Vagina (tissue), 2 donors: ENCODE measurements at regions not wholly inside any gene's neighbourhood (a gene's known extent, or its start where the extent isn't known, plus 50 kb on each side); places are given as distances from the start of the nearest gene placed in this dataset.

ENCODE experiments used
- POLR2AphosphoS5 ChIP-seq, 2 donors: sonication (generic); formaldehyde crosslinking; IDR thresholded peaks; one replicate each; pipeline ENCODE4 v1.9.0; 2017; ENCODE audit warnings: antibody characterized with exemption in 2 of 2, mild to moderate bottlenecking in 2 of 2, low read depth in 1 of 2; ENCODE audit not compliant: insufficient read depth in 1 of 2
- TF ChIP-seq, protein P1 (sequence below), 3 experiments: fragments of 450-650 bp in 2 of 3; fragments of 200-600 bp in 1 of 3; sonication (generic) in 1 of 3; IDR thresholded peaks; one replicate each; pipeline ENCODE4 v1.5.1; 2017 to 2019; ENCODE audit warnings: antibody characterized with exemption in 3 of 3, mild to moderate bottlenecking in 2 of 3, moderate library complexity in 2 of 3

DNA sequence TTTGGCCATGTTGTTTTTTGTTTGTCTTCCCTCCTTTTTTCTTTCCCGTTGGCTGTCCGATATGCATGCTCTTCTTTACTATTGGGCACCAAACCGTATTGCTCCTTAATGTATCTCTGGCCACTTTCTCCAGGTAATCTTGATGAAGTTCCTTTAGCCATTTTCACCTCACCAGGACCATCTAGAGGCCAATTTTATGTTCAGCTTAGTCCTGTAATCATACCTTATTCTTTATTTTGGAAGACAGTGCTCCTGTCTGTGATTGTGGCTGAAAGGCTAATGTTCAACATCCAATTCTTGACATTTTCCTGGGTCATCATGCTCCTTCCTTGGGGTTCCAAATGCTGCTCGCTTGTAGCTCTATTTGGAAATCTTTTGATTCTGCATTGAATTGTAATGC, 169.5 kb downstream of the S1PR1 start:
- no peak for TF ChIP-seq POLR2AphosphoS5 (IDR thresholded peaks at IDR 0.05; ENCODE audit: insufficient read depth in 1 of 2, low read depth in 1 of 2)
- TF ChIP-seq, protein P1, sequence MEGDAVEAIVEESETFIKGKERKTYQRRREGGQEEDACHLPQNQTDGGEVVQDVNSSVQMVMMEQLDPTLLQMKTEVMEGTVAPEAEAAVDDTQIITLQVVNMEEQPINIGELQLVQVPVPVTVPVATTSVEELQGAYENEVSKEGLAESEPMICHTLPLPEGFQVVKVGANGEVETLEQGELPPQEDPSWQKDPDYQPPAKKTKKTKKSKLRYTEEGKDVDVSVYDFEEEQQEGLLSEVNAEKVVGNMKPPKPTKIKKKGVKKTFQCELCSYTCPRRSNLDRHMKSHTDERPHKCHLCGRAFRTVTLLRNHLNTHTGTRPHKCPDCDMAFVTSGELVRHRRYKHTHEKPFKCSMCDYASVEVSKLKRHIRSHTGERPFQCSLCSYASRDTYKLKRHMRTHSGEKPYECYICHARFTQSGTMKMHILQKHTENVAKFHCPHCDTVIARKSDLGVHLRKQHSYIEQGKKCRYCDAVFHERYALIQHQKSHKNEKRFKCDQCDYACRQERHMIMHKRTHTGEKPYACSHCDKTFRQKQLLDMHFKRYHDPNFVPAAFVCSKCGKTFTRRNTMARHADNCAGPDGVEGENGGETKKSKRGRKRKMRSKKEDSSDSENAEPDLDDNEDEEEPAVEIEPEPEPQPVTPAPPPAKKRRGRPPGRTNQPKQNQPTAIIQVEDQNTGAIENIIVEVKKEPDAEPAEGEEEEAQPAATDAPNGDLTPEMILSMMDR (IDR thresholded peaks at IDR 0.05): no peak
